A549 (cell line): ENCODE measurements at regions not wholly inside any gene's neighbourhood (a gene's known extent, or its start where the extent isn't known, plus 50 kb on each side); places are given as distances from the start of the nearest gene placed in this dataset.

ENCODE experiments used
- ATAC-seq, 2 experiments: fragments of 200-7000 bp in 1 of 2; fragments of >200 bp in 1 of 2; cut with Nextera tagmentation in 1 of 2; cut with Tn5 transposase in 1 of 2; 3 replicates each; pipeline versions ENCODE4 v1.8.0 to v1.9.1; 2018 to 2020; ENCODE audit warnings: mild to moderate bottlenecking in 1 of 2, moderate library complexity in 1 of 2
- CTCF ChIA-PET: fragments of 300-600 bp; sonication (Branson Sonifier 250); formaldehyde crosslinking; extraction: SDS; loops from one replicate; lab custom pipeline; 2021; ENCODE audit warnings: antibody characterized with exemption, inconsistent platforms; lab: Yijun Ruan, JAX
- POLR2A ChIA-PET: fragments of 350-600 bp; formaldehyde crosslinking; extraction: SDS; loops from one replicate; lab custom pipeline; 2021; ENCODE audit warnings: antibody characterized with exemption, inconsistent platforms; lab: Yijun Ruan, JAX
- DNase-seq, 2 experiments: peaks; one replicate each; pipeline versions ENCODE4 v3.0.0 to v3.0.0-alpha.2; 2011 to 2016; ENCODE audit warnings: low read depth in 1 of 2, low spot score in 1 of 2
- FAIRE-seq: peaks from 2 replicates; lab custom pipeline; 2011; peaks lifted over from hg19 to GRCh38; lab: Jason Lieb, UNC
- H3K27ac ChIP-seq, 2 experiments: fragments of >200 bp; sonication (Bioruptor Twin); formaldehyde crosslinking; 3 replicates each; pipeline ENCODE4 v1.5.1; 2016 to 2017
- H3K4me1 ChIP-seq: fragments of >200 bp; sonication (Bioruptor Twin); formaldehyde crosslinking; 3 replicates; pipeline ENCODE4 v1.6.1; 2016
- H3K4me2 ChIP-seq: fragments of >200 bp; sonication (Bioruptor Twin); formaldehyde crosslinking; 3 replicates; pipeline ENCODE4 v1.6.1; 2016
- H3K4me3 ChIP-seq: fragments of >200 bp; sonication (Bioruptor Twin); formaldehyde crosslinking; 3 replicates; pipeline ENCODE4 v1.5.1; 2016
- H3K9me3 ChIP-seq: fragments of >200 bp; sonication (Bioruptor Twin); formaldehyde crosslinking; 3 replicates; pipeline ENCODE4 v1.6.1; 2016
- ATOH8 ChIP-seq: fragments of 250-450 bp; sonication (Bioruptor Pico); IDR thresholded peaks from 2 replicates; pipeline ENCODE4 v1.5.0; 2020; ENCODE audit warnings: low read depth, mild to moderate bottlenecking, moderate library complexity
- CBX2 ChIP-seq: fragments of 200-600 bp; sonication (generic); IDR thresholded peaks from 2 replicates; pipeline ENCODE4 v1.6.1; 2016; ENCODE audit warnings: low read depth, mild to moderate bottlenecking, borderline replicate concordance
- CBX8 ChIP-seq: fragments of 200-600 bp; sonication (generic); IDR thresholded peaks from 2 replicates; pipeline ENCODE4 v1.6.1; 2016
- CEBPB ChIP-seq, 2 experiments: fragments of >200 bp in 1 of 2; sonication (Bioruptor Twin) in 1 of 2; formaldehyde crosslinking in 1 of 2; IDR thresholded peaks; 2 replicates each; pipeline ENCODE4 v1.6.1; 2012 to 2016
- E2F6 ChIP-seq: IDR thresholded peaks from 2 replicates; pipeline ENCODE4 v1.6.1; 2012; ENCODE audit warnings: low read depth, borderline replicate concordance
- EHMT2 ChIP-seq: fragments of 200-600 bp; sonication (generic); IDR thresholded peaks from 2 replicates; pipeline ENCODE4 v1.6.1; 2016; ENCODE audit warnings: antibody characterized with exemption, low read depth, mild to moderate bottlenecking, moderate library complexity
- FOXS1 ChIP-seq: fragments of 250-450 bp; sonication (Bioruptor Pico); IDR thresholded peaks from 2 replicates; pipeline ENCODE4 v1.5.0; 2020; ENCODE audit warnings: mild to moderate bottlenecking, moderate library complexity
- HES2 ChIP-seq: fragments of >200 bp; sonication (Bioruptor Twin); formaldehyde crosslinking; IDR thresholded peaks from 2 replicates; pipeline ENCODE4 v1.6.1; 2016
- HEYL ChIP-seq: fragments of 250-450 bp; sonication (Bioruptor Pico); IDR thresholded peaks from 2 replicates; pipeline ENCODE4 v1.8.0; 2021; ENCODE audit warnings: mild to moderate bottlenecking, moderate library complexity
- HOXA7 ChIP-seq: fragments of 250-450 bp; sonication (Bioruptor Pico); IDR thresholded peaks from 2 replicates; pipeline ENCODE4 v1.5.0; 2020; ENCODE audit warnings: mild to moderate bottlenecking, moderate library complexity
- HOXB13 ChIP-seq: fragments of 250-450 bp; sonication (Bioruptor Pico); IDR thresholded peaks from 2 replicates; pipeline ENCODE4 v1.5.0; 2020; ENCODE audit warnings: low read depth, mild to moderate bottlenecking, moderate library complexity
- JUNB ChIP-seq: fragments of >200 bp; sonication (Bioruptor Twin); formaldehyde crosslinking; IDR thresholded peaks from 2 replicates; pipeline ENCODE4 v1.6.1; 2016
- MAFK ChIP-seq: fragments of 450-650 bp; IDR thresholded peaks from 2 replicates; pipeline ENCODE4 v1.6.1; 2014; ENCODE audit not compliant: partially characterized antibody
- MAZ ChIP-seq: fragments of 150-350 bp; IDR thresholded peaks from 2 replicates; pipeline ENCODE4 v1.6.1; 2014; ENCODE audit warnings: antibody characterized with exemption, low read depth, low read length, borderline replicate concordance
- NFE2L2 ChIP-seq: fragments of 150-350 bp; conservative IDR thresholded peaks from 2 replicates; pipeline ENCODE4 v1.6.1; 2014; ENCODE audit warnings: low read length
- NR3C1 ChIP-seq: fragments of >200 bp; sonication (Bioruptor Twin); formaldehyde crosslinking; IDR thresholded peaks from 3 replicates; pipeline ENCODE4 v1.6.1; 2017
- PBX3 ChIP-seq: IDR thresholded peaks from 2 replicates; pipeline ENCODE4 v1.6.1; 2012
- POLR2A ChIP-seq: IDR thresholded peaks from 2 replicates; pipeline ENCODE4 v1.6.1; 2012; ENCODE audit warnings: mild to moderate bottlenecking, low read length
- SMC3 ChIP-seq: fragments of >200 bp; sonication (Bioruptor Twin); formaldehyde crosslinking; IDR thresholded peaks from 3 replicates; pipeline ENCODE4 v1.6.1; 2018; ENCODE audit warnings: inconsistent platforms
- SREBF2 ChIP-seq: fragments of 450-650 bp; IDR thresholded peaks from 2 replicates; pipeline ENCODE4 v1.6.1; 2014; ENCODE audit warnings: mild to moderate bottlenecking, moderate library complexity
- ZSCAN20 ChIP-seq: fragments of 250-450 bp; sonication (Bioruptor Pico); IDR thresholded peaks from 2 replicates; pipeline ENCODE4 v1.8.0; 2022; ENCODE audit warnings: mild to moderate bottlenecking, moderate library complexity
- WGBS: methylation state at CpG from one replicate; pipeline ENCODE4 v1.1.6; 2017; ENCODE audit errors: missing lambda C conversion rate; 5-methylcytosine and 5-hydroxymethylcytosine counted together

- ChIA-PET POLR2A (no interaction called here), CTCF (no interaction called here)
- Histone ChIP-seq H3K27ac (no peak overlapping the region), H3K4me2 (no peak overlapping the region), H3K9me3 (no peaks in the 10 kb centered on the region)
- FAIRE-seq (no peak), DNase-seq (no peak)
- WGBS: 47% methylated on average over 2 of the region's 2 CpGs
- TF ChIP-seq MAFK: peak; percentile 64
- TF ChIP-seq POLR2A: no peak
- TF ChIP-seq CEBPB (IDR thresholded peaks at IDR 0.05): no peak
- no peak for TF ChIP-seq NR3C1
- TF ChIP-seq HOXA7: no peak
- TF ChIP-seq SMC3: no peak
- TF ChIP-seq ZSCAN20: no peak
- TF ChIP-seq, all 56 proteins: peak for 1
- Histone ChIP-seq H3K4me1 (no peaks in the 10 kb centered on the region), H3K4me3 (no peak overlapping the region)
- no peak for ATAC-seq
Measured at GRCh38 chr1:59237900-59238299, 59.0 kb upstream of the FGGY start.

GRCh38 chr1:59238333-59238934 lies 58.5 kb upstream of the FGGY start:
- CTCF ChIA-PET: no interaction called here
- Histone ChIP-seq H3K4me3 (no peak overlapping the region), H3K9me3 (no peaks in the 10 kb centered on the region), H3K4me1 (no peaks in the 10 kb centered on the region), H3K27ac (no peak overlapping the region), H3K4me2 (no peak overlapping the region)
- FAIRE-seq (no peak), DNase-seq (no peak), ATAC-seq (no peak)
- TF ChIP-seq HES2 (no peak), CBX8 (no peak), HEYL (no peak), NFE2L2 (no peak), E2F6 (no peak), POLR2A (no peak), JUNB (no peak), HOXB13 (CRISPR knock-in tag) (no peak), EHMT2 (no peak)
- POLR2A ChIA-PET: no interaction called here
- 85% methylated on average over 5 of the region's 5 CpGs for WGBS

- DNase-seq: no peak
- Histone ChIP-seq H3K9me3 (no peaks in the 10 kb centered on the region), H3K4me3 (no peak overlapping the region), H3K4me2 (no peak overlapping the region), H3K4me1 (no peaks in the 10 kb centered on the region), H3K27ac (no peak overlapping the region)
- no peak for ATAC-seq
- FAIRE-seq: no peak
- WGBS: 71% methylated on average over 2 of the region's 2 CpGs
- POLR2A ChIA-PET: no interaction called here
- TF ChIP-seq ZSCAN20 (no peak), PBX3 (no peak), JUNB (no peak), SREBF2 (no peak), CBX2 (no peak), FOXS1 (CRISPR knock-in tag) (no peak), ATOH8 (no peak), MAZ (no peak), HOXB13 (CRISPR knock-in tag) (no peak), HOXA7 (no peak)
- CTCF ChIA-PET: no interaction called here
Measured at GRCh38 chr1:59238993-59239392, 57.9 kb upstream of the FGGY start.
